GM19023 (cell line): ENCODE measurements at regions not wholly inside any gene's neighbourhood (a gene's known extent, or its start where the extent isn't known, plus 50 kb on each side); places are given as distances from the start of the nearest gene placed in this dataset.

ENCODE experiments used
- ATAC-seq: cut with Tn5 transposase; IDR thresholded peaks from one replicate; pipeline ENCODE4 v1.9.1; 2021; ENCODE audit warnings: mild to moderate bottlenecking, moderate library complexity; ENCODE audit not compliant: unreplicated experiment

DNA sequence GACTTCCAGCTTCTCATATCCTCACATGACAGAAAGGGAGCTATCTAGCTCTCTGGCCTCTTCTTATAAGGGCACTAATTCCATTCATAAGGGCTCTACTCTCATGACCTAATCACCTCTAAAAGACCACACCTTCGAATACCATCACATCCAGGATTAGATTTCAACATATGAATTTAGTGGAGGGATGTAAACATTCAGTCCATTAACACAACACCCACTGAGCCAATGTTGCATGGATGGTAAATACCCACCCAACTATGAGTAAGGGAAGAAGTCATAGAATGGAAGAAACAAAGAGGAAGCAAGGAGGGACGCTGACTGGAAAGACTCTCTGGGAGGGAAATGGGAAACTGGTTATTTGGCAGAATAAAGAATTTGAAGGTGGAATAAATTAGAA is 112.6 kb upstream of the CCDC112 start:
- no peak for ATAC-seq

DNA sequence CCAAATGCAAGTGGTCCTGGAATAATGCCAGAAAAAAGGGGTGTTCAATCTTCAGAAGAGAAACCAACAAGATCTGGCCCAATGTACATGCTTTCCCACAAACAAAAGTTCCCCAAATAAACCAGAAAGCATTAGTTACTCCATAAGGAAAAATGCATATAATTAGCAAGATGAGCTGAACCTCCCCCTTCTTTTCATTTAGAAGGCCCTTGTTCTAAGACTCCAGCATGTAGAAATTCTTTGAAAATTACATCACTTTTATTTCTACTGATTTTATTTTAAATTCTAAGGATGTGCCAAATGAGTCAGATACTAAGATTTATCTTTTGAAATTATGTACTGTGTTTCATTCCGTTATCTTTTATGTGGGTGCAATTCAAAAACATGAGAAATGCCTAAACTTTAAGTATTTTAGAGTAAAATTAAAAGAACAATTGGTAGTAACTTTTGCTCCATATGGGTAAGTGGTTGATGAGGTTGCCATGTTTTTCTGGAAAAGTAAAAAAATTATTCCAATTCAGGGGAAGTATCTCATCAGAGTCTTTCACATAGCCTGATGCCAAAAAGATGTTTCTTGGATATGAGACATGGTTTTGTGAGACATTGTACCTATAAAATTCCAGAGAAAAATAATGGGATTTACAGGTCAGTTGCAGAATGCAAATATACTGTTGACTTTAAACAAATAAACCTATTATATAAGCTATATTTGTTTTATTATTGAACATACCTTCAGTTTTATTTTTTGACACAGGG is 106.5 kb upstream of the CCDC112 start:
- ATAC-seq: no peak

DNA sequence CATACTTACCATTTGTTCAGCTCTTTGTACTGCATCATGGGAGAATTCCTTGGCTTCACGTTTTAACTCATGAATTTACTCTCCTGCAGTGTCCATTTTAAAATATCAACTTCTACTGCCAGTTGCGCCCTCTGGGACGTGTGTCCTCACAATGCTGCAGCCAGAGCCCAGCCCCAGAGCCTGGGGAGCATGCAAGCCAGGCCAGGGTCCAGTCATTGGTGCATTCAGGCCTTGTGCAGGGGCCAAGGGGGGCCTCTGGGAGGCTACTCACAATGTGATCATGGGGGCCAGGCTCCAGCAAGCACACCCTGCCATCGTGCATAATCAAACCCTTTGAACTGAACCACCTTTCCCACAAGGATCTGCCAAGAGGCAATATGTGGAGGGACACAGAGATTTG is 105.6 kb upstream of the CCDC112 start:
- ATAC-seq: no peak

DNA sequence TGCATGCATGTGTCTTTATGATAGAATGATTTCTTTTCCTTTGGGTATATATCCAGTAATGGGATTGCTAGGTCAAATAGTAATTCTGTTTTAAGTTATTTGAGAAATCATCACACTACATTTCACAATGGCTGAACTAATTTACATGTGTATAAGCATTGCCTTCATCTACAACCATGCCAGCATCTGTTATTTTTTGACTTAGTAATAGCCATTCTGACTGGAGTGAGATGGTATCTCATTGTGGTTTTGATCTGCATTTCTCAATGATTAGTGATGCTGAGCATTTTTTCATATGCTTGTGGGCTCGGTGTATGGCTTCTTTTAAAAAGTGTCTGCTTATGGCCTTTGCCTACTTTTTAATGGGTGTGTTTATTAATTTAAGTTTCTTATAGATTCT is 102.3 kb upstream of the CCDC112 start:
- no peak for ATAC-seq

DNA sequence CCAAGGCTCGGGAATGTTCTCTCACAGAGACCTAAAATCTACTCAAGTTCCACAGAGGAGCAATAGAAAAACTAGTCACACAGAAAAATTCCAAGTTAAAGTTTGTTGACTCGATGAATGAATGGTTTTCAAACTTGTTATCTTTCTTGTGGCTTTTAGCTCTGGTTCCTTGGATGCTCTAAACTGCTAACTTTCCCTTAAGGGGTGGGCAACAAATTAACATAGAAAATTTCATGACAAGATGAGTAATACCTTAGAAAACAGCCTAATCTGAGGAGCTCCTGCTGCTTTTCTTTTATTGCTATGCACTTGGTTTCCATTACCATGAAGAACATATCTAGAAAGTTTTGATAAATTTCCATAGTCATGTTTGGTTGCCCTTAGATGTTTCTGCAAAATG is 100.2 kb upstream of the CCDC112 start:
- ATAC-seq: no peak

DNA sequence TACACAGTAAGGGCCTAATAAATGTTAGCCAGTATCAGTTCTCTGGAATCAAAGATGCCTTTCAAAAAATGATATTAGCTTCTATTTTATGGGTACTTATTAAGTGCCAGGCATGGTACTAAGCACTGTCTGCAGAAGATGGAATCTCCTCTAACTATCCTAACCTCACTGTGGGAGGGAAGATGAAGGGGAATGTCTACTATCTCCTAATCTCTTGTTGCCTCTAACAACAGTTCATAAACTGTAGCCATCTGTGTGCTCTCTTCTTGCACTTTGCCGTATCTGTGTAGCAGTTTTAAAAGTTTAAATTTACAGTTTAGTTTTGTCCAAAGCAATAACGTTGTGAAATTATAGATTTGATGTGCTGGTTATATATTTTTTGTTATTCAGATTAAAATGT is 99.6 kb upstream of the CCDC112 start:
- no peak for ATAC-seq

DNA sequence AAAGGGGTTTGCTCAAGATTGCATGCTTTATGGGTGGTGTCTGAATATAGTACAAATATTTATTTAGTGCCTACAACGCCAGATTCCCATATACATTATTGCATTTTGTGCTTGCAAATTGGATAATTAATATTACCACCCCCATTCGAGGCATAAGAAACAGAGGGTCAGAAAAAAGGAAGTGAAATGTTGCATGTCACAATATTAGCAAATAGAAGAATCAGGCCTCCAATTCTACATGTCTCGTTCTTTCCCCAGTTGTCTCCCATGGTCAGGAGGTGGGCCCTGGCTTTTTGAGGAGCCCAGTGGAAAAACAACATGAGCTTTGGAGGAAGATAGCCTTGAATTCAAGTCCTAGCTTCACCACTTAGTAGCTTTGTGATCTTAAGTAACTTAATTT is 98.1 kb upstream of the CCDC112 start:
- ATAC-seq: no peak

DNA sequence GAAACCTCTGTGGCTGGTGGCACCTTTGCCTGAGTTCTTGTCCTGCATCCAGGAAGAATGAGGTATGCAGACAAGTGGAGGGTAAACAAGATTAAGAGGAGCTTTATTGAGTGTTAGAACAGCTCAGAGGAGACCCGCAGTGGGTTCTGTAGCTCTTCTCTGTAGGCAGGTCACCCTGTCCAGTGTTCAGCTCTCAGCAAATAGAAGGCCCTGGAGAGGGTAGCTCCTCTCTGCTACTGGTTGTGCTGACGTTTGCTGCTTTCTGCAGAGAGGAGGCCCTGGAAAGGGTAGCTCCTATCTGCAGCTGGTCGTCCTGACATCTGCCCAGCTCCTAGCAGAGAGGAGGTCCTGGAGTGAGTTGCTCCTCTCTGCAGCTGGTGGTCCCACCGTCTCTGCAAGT is 96.8 kb upstream of the CCDC112 start:
- ATAC-seq: no peak

DNA sequence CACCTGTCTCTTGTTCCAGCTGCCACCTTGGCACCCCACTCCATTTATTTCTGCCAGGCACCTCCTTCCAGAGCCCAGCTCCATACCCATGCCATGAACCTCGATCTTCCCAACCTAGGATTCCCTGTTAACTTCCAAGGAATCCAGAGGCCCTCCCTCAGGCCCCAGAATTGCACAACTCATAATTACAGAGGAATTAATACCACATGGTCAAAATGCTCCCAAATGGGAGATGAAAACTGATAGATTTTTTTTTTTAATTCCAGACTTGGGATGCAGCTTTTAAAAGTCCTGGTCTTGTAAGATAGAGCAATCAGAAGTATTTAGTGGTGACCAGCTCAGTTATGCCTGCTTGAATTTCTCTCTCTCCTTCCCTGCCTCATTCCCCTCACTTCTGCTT is 96.2 kb upstream of the CCDC112 start:
- no peak for ATAC-seq

DNA sequence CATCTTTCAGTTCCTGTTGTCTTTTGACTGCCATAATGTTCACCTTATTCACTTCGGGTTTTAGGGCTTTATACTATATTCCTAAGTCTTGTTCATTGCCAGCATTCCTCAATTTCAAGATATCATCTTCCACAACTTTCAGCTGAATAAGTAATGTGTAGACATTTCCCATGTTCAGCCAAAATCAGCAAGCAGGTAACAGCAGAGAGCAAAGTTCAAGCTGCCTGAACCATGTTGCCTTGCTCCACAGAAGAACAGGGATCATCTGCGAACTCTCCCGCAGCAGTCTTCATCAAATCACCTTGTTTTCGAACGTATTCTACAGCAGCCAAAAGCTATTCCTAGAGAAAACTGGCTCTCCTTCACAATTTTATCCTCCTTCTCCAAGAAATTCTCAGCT is 95.3 kb upstream of the CCDC112 start:
- ATAC-seq: no peak

DNA sequence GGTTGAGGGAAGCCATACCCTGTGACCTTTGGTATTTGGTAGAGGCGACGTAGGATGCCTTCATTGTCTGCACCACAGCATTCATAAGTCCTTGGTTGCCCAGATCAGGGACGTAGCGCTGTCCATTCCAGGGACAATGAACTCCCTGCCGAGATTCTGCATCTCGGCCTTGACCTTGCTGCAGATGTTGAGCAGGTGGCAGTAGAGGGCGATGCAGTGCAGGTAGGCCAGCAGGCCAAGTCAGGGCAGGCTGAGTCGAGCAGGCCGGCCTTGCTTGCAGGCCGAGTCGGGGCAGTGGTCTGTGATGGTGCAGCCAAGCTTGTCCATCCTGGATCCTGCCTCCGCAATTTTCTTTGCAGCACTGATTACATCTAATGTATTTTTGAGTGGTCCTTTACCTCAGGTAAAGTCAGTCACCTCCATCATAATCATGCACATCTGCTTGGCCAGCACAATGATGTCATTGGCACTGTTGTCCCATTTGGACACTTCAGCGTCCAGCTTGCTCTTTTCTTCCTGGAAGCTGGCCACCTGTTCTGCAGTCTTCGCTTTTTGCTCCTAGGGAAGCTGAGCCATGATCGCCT is 93.4 kb upstream of the CCDC112 start:
- ATAC-seq: no peak

DNA sequence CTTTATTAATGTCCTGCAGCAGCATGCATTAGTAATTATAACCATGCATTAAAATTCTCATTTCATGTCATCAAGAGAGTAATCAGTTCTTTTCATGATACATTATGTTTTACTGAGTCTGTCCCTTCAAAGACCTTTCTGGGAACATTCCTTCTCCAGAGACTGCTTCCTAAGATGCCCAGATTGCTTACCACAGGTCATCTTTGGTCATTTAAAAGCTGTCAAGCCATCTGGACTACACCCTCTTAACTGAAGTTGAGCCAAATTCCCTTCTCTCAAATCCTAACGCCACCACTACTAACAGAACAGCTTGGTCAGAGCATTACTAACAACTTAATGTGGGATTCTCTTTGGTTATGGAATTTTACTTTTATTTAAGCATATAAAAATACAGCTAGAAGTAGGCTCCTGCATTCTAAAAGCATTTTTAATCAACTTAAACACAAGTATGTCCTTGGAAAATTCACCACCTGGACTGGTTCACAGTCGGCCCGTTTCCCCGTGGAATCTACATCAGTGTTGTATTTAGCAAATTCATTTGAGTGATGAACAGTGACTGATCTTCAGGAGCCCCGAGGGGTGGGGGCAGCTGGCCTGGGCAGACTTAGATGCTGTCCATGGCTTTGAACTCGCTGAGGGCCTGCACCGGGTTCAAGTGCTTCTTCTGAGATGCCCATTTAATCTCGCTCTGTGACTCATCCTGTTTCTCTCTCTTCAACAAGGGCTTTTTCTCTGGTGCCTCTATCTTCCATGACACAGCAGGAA is 92.8 kb upstream of the CCDC112 start:
- no peak for ATAC-seq

DNA sequence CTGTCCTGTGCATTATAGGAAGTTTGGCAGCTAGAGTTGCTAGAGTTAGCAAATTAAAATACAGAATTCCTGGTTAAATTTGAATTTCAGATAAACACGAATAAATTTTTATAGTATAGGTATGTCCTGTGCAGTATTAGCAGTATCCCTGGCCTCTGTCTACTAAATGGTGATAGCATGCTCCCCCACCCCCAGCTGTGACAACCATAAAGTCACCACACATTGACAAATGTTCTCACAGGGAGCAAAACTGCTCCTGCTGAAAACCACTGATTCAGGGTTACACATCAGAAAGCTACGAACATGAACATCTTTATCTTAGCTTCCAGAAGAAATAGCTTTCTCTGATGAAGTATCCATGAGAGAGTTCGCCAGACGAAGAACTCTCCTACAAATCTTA is 91.8 kb upstream of the CCDC112 start:
- no peak for ATAC-seq

DNA sequence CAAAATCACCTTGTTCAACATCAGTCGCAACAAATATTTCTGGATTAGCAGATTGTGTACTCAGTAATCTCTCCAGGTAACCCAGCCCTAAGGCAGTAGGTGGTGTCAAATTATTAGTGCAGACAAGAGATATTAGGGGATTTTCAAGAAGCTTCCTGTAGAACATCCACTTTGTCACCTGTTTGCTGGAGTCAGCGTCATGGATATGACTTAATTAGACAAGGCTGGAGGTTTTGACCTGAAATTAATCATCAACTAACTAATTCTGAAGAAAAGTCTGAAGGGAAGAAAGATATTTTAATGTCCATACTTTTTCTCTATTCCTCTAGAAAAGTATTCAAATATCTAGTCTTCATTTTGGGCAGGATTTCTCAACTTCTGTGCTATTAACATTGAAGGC is 91.4 kb upstream of the CCDC112 start:
- no peak for ATAC-seq

DNA sequence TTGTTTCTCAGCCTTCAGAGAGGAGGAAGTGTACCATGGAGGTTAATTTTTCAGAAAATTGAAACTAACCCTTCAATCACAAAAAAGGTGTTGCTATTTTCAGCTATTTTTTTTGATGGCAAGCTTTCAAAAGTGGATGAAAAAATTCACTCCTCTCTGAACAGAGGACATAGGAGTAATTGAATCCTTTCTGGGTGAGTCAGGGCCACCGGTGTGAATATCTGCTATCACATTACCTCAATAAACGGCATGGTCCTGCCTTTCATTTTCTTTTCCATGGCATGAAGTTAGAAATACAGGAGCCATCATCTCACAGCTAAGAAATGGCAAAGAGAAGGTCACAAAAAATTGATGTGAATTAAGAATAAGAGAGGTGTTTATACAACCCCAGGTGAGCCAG is 90.2 kb upstream of the CCDC112 start:
- ATAC-seq: no peak

DNA sequence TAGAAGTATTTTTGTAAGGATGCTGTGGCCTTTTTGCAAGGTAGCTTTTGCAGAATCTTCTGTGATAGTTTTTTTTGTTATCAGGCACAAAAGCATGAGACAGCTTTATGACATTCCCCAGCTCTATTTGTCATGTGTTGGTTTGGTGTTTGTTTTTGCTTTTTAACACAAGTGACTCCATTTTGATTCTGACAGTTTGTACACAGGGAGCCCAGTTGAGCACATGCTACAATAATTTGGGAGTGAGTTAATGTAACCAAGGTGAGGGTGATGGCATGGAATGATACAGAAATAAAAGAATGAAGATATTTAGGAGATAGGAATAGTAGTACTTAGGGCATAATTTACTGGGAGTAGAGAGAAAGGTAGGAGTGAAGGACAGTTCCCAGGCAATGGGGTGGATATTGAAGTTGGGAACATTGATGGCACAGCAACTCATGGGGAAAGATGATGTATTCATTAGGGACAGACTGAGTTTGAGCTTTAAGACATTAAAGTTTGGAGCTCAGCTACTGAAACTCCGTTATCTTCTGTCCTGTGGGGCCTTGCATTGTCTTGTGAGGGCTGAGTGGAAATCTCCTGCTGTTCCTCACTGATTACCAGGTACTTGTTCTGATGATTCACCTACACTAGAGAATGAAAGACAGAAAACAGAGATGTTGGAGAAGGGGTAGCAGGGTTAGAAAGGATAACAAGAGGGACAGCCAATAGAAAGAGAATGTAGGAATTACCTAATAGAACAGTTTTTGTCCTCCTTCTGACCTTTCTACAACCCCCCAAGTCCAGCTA is 88.3 kb upstream of the CCDC112 start:
- no peak for ATAC-seq

DNA sequence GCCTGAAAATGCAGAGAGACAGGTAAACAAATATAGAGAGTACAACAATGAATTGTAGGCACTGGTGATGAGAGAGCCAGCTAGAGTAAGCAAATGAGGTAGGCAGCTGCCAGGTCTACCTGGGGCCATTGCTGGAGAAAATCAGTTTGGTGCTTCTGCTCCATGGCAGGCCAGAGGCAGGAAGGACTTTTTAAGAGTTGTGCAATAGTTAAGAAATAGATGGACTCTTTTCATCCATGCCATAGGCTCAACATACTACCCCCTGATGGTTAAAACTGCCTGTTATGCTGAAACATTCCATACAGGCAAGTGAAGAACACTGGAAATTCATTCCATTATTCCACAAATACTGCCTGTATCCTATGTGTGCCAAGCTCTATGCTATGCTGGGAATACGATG is 86.5 kb upstream of the CCDC112 start:
- no peak for ATAC-seq

DNA sequence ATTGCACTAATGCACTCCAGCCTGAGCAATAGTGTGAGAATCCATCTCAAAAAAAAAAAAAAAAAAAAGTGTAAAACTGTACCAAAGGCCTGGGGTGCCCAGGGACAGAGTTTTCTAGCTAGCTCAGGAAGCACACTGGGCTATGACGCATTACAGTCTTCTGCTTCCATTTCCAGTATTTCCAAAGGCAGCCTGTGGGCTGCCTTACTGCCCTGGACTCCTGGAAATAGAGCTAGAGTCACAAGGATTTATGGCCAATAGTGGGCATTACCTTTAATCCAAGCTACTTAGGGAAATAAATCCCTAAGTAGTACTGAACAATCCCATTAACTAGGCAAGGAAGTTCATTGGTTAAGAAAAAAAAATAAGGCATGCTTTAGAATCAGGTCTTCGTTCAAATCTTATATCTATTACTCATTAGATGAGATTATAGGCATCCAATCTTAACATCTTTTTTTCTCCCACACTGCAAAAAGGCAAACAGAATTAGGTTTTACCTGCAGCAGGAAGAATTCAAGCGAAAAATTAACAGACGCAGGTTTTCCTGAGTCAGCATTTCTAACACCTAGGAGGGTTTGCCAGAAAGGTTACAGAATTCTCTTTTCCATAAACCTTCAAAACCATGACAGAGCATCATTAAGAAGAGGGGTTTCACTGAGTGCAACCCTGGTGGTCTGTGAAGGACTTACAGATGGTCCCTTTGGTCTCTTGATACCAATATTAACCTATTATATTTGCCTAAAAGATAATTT is 85.6 kb upstream of the CCDC112 start:
- no peak for ATAC-seq

DNA sequence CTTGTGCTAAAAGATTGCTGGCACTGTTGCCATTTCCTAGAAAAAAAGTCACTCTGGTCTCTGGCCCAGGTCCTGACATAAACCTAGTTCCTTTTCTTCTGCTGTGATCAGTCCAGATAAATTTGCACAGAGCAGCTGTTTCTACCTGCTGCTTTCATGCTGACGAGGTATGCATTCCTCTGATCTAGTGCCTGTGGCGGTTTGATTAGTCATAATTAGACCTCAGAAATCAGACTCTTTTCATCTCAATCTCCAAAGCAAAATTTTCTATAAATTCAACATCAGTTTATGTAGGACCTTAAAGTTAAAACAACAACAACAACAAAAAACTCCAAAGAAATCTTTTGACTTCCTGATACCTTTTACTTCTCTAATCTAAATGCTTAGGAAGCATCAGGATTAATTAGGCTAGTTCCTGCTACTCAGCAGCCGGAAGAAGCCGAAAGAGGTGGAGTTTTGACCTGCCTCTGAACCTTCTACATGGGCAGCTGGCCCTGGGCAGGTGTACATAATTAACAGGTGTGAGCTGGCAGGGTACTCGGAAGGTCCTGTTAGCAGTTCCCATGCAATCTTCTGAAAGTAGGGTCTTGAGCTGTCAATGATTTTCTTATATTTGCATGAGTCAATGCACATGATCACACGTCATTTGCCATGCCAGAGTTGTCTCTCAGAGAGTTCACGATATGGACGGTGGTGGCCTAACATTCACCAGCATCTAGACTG is 83.3 kb upstream of the CCDC112 start:
- peak; percentile 50 for ATAC-seq

DNA sequence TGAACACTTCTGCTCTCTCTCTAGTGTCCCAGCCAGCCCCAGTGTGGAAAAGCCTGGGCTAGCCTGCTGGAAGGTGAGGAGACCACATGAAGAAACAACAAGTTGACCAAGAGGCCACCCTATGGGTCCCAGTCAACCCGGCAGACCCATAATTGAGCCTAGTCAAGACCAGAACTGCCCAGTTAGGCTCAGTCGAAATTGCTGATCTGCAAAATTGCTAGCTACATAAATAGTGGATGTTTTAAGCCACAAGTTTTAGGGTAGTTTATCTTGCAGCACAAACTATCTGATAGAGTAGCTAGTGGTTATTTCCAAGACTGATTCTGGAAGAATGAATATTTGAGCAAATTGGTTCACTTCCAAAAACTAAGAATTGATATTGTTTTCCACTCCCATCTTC is 82.3 kb upstream of the CCDC112 start:
- ATAC-seq: no peak
